ENCODE measurements at regions not wholly inside any gene's neighbourhood (a gene's known extent, or its start where the extent isn't known, plus 50 kb on each side); places are given as distances from the start of the nearest gene placed in this dataset.

DNA sequence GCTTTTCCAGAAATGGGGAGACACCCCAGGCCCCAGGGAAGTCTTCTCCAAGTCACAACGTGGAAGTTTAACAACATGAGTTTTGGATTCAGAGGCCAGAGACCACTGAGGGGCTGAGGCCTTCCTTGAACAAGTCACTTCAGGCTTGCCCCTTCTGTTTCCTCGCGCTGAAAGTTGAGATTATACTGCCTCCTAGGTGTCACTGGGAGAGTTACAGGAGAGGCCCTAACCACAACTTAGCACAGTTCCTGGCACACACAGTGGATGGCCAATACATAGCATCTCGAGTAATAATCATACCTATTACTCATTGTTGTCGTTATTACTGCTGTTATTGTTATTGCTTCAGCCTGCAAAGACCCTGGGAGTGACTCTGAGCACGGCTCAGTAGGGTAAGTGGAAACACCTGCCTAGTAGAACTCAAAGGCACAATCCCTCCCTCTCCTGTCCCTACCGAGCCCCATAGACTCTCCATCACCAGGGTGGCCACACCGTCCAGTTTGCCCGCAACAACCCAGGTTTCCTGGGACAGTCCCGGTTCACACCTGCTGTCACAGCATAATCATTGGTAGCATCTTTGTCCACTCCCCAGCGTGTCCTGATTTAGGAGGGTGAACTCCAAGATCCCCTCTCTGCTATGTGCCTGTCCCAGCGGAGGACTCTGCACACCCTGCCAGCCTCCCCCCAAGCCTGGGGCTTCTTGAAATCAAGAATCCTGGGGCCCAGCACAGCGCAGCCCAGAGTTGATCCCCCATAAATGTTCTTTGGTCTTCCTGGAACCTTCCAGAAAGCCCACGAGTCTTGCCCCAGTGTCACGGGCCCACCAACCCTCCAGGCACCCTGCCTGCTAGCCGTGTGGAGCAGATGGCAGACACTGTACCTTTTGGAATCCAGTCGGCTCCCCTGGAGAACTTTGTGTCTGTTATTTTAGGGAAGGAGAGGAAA is 85.0 kb downstream of the SYNE3 start:
- no peak for DNase-seq (ENCODE audit: low read depth, low spot score)

More for the DNA sequence above, 85.0 kb downstream of the SYNE3 start:
- ChIA-PET POLR2A (no interaction called here), RAD21 (ENCODE audit: low non-redundant PET in 1 of 2, low total read pairs in 2 of 2, uncharacterized antibody in 2 of 2, unreplicated experiment in 2 of 2) (interaction anchor here in 1 of 2 experiments (1.0 kb wide), 1 partner anchor 743 kb away, joined by 3 read pairs; no protein-coding TSS in a partner anchor), CTCF (interaction anchor here (0.6 to 2.6 kb wide), 7 partner anchors 11 to 1085 kb away, joined by 3 to 13 read pairs (median 4); no protein-coding TSS in a partner anchor)
- Histone ChIP-seq H3K27ac (ENCODE audit: low read depth, low read length) (no peak overlapping the region), H3K36me3 (ENCODE audit: control insufficient read depth in 1 of 2, insufficient read depth in 2 of 2, low read length in 2 of 2) (no peaks in the 10 kb centered on the region), H3K4me2 (ENCODE audit: low read length) (no peak overlapping the region), H3K79me2 (ENCODE audit: insufficient read depth, low read length) (no peaks in the 10 kb centered on the region), H3K9me2 (ENCODE audit: insufficient read depth) (no peaks in the 10 kb centered on the region), H2AFZ (ENCODE audit: low read depth, low read length, poor library complexity, severe bottlenecking) (peak overlapping the region; percentile 71), H3K4me3 (replicated peaks in 1 of 2; ENCODE audit: low read depth in 1 of 2, low read length in 2 of 2) (no peak overlapping the region), H3K27me3 (ENCODE audit: insufficient read depth, low read length) (no peaks in the 10 kb centered on the region), H4K20me1 (ENCODE audit: insufficient read depth) (no peaks in the 10 kb centered on the region), H3K9me3 (ENCODE audit: control insufficient read depth in 1 of 2, insufficient read depth in 1 of 2, low read depth in 1 of 2, low read length in 2 of 2) (no peaks in the 10 kb centered on the region), H3K4me1 (ENCODE audit: control insufficient read depth in 1 of 2, insufficient read depth in 2 of 2, low read length in 2 of 2) (peaks cover 0 to 3% of the 10 kb centered on the region in 2 experiments; a peak in 2 of 4 replicates), H3K9ac (ENCODE audit: low read length) (no peak overlapping the region)
- intact Hi-C loops (cut with micrococcal nuclease) = loop anchor here (2.0 to 5.0 kb wide), 3 partner anchors 334 to 1009 kb away; no protein-coding TSS in a partner anchor
- BruUV-seq (replicated peaks) = no TSS peak
- peak; percentile 77 for ATAC-seq
- TF ChIP-seq FOSL1 (IDR thresholded peaks at IDR 0.05; ENCODE audit: low read depth) (no peak), RAD21 (IDR thresholded peaks at IDR 0.05; ENCODE audit: low read depth) (peak; percentile 67)
- TF ChIP-seq, protein P1, sequence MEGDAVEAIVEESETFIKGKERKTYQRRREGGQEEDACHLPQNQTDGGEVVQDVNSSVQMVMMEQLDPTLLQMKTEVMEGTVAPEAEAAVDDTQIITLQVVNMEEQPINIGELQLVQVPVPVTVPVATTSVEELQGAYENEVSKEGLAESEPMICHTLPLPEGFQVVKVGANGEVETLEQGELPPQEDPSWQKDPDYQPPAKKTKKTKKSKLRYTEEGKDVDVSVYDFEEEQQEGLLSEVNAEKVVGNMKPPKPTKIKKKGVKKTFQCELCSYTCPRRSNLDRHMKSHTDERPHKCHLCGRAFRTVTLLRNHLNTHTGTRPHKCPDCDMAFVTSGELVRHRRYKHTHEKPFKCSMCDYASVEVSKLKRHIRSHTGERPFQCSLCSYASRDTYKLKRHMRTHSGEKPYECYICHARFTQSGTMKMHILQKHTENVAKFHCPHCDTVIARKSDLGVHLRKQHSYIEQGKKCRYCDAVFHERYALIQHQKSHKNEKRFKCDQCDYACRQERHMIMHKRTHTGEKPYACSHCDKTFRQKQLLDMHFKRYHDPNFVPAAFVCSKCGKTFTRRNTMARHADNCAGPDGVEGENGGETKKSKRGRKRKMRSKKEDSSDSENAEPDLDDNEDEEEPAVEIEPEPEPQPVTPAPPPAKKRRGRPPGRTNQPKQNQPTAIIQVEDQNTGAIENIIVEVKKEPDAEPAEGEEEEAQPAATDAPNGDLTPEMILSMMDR (IDR thresholded peaks at IDR 0.05 in 2 of 3, conservative IDR thresholded peaks at IDR 0.05 in 1 of 3; ENCODE audit: borderline replicate concordance in 1 of 3, insufficient read depth in 1 of 3, low read depth in 2 of 3, low read length in 2 of 3) = peak; percentile 41 to 73 (median 63); a peak in 5 of 6 replicates

Measured in HCT116 (cell line).